ENCODE measurements at regions not wholly inside any gene's neighbourhood (a gene's known extent, or its start where the extent isn't known, plus 50 kb on each side); places are given as distances from the start of the nearest gene placed in this dataset.

GRCh38 chr10:44788147-44789129 is 122.7 kb upstream of the TMEM72 start:
- DNase-seq: no peak

- no peak for DNase-seq
Measured at GRCh38 chr10:44792119-44792775, 118.9 kb upstream of the TMEM72 start.

GRCh38 chr10:44799966-44800365 is 111.2 kb upstream of the TMEM72 start:
- DNase-seq: no peak

GRCh38 chr10:44801383-44802327 is 109.5 kb upstream of the TMEM72 start:
- peak; percentile 10 for DNase-seq

- no peak for DNase-seq
Measured at GRCh38 chr10:44803862-44804261, 107.3 kb upstream of the TMEM72 start.

- no peak for DNase-seq
Measured at GRCh38 chr10:44804661-44805060, 106.5 kb upstream of the TMEM72 start.

GRCh38 chr10:44805466-44806210 is 105.5 kb upstream of the TMEM72 start:
- DNase-seq: no peak

GRCh38 chr10:44806950-44807349 is 104.2 kb upstream of the TMEM72 start:
- no peak for DNase-seq

- no peak for DNase-seq
Measured at GRCh38 chr10:44807451-44807850, 103.7 kb upstream of the TMEM72 start.

- no peak for DNase-seq
Measured at GRCh38 chr10:44809647-44810046, 101.5 kb upstream of the TMEM72 start.

- no peak for DNase-seq
Measured at GRCh38 chr10:44811072-44811471, 100.1 kb upstream of the TMEM72 start.

- no peak for DNase-seq
Measured at GRCh38 chr10:44813201-44813600, 97.9 kb upstream of the TMEM72 start.

- DNase-seq: no peak
Measured at GRCh38 chr10:44814929-44815328, 96.2 kb upstream of the TMEM72 start.

GRCh38 chr10:44818041-44818649 is 93.0 kb upstream of the TMEM72 start:
- DNase-seq: no peak

GRCh38 chr10:44818701-44819127 is 92.4 kb upstream of the TMEM72 start:
- no peak for DNase-seq

- no peak for DNase-seq
Measured at GRCh38 chr10:44820094-44820493, 91.0 kb upstream of the TMEM72 start.

- DNase-seq: no peak
Measured at GRCh38 chr10:44821290-44821689, 89.8 kb upstream of the TMEM72 start.

GRCh38 chr10:44822349-44822748 is 88.8 kb upstream of the TMEM72 start:
- no peak for DNase-seq

- DNase-seq: no peak
Measured at GRCh38 chr10:44822966-44823365, 88.2 kb upstream of the TMEM72 start.

GRCh38 chr10:44824607-44825006 is 86.5 kb upstream of the TMEM72 start:
- no peak for DNase-seq

GRCh38 chr10:44827431-44828006 is 83.6 kb upstream of the TMEM72 start:
- no peak for DNase-seq
